HL-60 (cell line): ENCODE measurements at regions not wholly inside any gene's neighbourhood (a gene's known extent, or its start where the extent isn't known, plus 50 kb on each side); places are given as distances from the start of the nearest gene placed in this dataset.

Experiments
- DNase-seq, 2 experiments: peaks; one replicate each; pipeline ENCODE4 v3.0.0-alpha.2; 2010 to 2020; ENCODE audit warnings: low read depth in 1 of 2, low spot score in 1 of 2
- H3K27ac ChIP-seq: fragments of 250-450 bp; sonication (Bioruptor Pico); replicated peaks from 2 replicates; pipeline ENCODE4 v1.5.1; 2020; ENCODE audit warnings: mild to moderate bottlenecking, moderate library complexity
- H3K27me3 ChIP-seq: fragments of 250-450 bp; sonication (Bioruptor Pico); 2 replicates; pipeline ENCODE4 v1.5.1; 2021; ENCODE audit warnings: mild to moderate bottlenecking, moderate library complexity; ENCODE audit not compliant: insufficient read depth, poor library complexity, severe bottlenecking
- H3K4me3 ChIP-seq: replicated peaks from 2 replicates; pipeline ENCODE4 v1.5.1; 2011; ENCODE audit warnings: mild to moderate bottlenecking, control low read depth, low read length; ENCODE audit not compliant: insufficient read depth
- CTCF ChIP-seq: IDR thresholded peaks from one replicate; pipeline ENCODE4 v1.5.1; 2011; ENCODE audit warnings: low read length, control low read depth, inconsistent platforms; ENCODE audit not compliant: insufficient read depth
- GABPA ChIP-seq: IDR thresholded peaks from 2 replicates; pipeline ENCODE4 v1.6.1; 2012; ENCODE audit warnings: low read depth
- POLR2AphosphoS5 ChIP-seq: IDR thresholded peaks from 2 replicates; pipeline ENCODE4 v1.6.1; 2012; ENCODE audit warnings: low read depth
- SPI1 ChIP-seq: IDR thresholded peaks from 2 replicates; pipeline ENCODE4 v1.6.1; 2012; ENCODE audit warnings: low read depth, mild to moderate bottlenecking, borderline replicate concordance
- TF ChIP-seq, protein P1 (sequence below): IDR thresholded peaks from 2 replicates; pipeline ENCODE4 v1.6.1; 2012; ENCODE audit warnings: low read depth; ENCODE audit not compliant: insufficient replicate concordance

DNA sequence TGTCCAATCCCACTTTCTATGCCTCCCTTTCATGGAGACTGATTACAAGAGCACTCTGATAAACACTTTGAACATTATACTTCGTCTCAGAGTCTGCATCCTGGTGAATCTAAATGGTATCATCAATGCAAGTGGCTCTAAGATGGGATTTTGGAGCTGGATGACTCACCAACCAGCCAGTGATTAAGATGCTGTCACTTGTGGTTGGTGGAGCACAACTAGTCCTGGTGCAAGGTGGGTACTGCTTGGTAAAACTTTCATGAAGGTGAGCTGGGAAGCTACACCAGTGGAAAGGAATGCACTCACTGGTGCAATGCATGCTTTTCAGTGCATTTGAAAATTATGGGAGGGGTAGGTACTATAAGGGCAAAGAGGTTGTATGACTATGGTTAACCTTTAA, 137.7 kb upstream of the TRIB2 start:
- no peaks in the 10 kb centered on the region for H3K27me3 ChIP-seq
- TF ChIP-seq, protein P1, sequence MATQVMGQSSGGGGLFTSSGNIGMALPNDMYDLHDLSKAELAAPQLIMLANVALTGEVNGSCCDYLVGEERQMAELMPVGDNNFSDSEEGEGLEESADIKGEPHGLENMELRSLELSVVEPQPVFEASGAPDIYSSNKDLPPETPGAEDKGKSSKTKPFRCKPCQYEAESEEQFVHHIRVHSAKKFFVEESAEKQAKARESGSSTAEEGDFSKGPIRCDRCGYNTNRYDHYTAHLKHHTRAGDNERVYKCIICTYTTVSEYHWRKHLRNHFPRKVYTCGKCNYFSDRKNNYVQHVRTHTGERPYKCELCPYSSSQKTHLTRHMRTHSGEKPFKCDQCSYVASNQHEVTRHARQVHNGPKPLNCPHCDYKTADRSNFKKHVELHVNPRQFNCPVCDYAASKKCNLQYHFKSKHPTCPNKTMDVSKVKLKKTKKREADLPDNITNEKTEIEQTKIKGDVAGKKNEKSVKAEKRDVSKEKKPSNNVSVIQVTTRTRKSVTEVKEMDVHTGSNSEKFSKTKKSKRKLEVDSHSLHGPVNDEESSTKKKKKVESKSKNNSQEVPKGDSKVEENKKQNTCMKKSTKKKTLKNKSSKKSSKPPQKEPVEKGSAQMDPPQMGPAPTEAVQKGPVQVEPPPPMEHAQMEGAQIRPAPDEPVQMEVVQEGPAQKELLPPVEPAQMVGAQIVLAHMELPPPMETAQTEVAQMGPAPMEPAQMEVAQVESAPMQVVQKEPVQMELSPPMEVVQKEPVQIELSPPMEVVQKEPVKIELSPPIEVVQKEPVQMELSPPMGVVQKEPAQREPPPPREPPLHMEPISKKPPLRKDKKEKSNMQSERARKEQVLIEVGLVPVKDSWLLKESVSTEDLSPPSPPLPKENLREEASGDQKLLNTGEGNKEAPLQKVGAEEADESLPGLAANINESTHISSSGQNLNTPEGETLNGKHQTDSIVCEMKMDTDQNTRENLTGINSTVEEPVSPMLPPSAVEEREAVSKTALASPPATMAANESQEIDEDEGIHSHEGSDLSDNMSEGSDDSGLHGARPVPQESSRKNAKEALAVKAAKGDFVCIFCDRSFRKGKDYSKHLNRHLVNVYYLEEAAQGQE = no peak
- TF ChIP-seq POLR2AphosphoS5 (no peak), CTCF (no peak), GABPA (no peak)
- DNase-seq = no peak
- no peak overlapping the region for H3K27ac ChIP-seq
- H3K4me3 ChIP-seq = no peak overlapping the region

DNA sequence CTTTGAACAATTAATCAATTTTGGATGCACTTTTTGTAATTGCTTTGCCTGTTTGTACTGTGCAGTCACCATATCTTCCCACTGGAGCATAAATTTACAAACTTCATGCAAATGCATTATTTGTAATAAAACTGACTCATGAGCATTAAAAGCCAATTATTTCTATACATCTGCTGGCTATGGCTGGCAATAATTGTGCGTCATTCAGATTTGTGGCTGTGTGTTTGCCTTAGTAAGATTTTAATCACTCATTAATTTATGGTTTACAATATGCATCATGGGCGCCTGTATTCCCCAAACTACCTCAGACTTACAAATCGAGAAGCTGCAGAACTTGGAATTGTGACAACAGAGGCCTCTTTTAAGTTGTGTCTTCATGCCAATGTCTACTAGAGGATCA, 132.4 kb upstream of the TRIB2 start:
- no peak for DNase-seq
- TF ChIP-seq, protein P1 = no peak
- TF ChIP-seq CTCF (no peak), GABPA (no peak), SPI1 (no peak), POLR2AphosphoS5 (no peak)
- no peaks in the 10 kb centered on the region for H3K27me3 ChIP-seq
- H3K4me3 ChIP-seq = no peak overlapping the region
- H3K27ac ChIP-seq = no peak overlapping the region

DNA sequence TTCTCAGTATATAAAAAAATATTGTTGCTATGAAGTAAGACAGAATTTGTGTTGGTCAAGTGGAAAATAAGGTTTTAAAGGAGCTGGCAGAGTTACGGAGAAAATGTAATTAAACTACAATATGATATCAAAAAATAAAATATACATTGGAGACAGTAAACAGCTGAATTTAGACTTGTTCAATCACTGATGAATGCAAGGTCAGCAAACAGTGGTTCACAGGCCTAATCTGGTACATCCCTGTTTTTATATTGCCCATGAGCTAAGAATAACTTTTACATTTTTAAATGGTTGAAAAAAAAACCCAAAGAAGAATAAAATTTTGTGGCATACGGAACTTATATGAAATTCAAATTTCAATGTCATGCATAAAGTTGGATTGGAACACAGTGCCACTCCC, 131.0 kb upstream of the TRIB2 start:
- no peak for TF ChIP-seq GABPA
- TF ChIP-seq CTCF = no peak
- TF ChIP-seq POLR2AphosphoS5 = no peak
- TF ChIP-seq SPI1 = no peak
- no peak overlapping the region for H3K27ac ChIP-seq
- no peaks in the 10 kb centered on the region for H3K27me3 ChIP-seq
- no peak for DNase-seq
- H3K4me3 ChIP-seq = no peak overlapping the region

DNA sequence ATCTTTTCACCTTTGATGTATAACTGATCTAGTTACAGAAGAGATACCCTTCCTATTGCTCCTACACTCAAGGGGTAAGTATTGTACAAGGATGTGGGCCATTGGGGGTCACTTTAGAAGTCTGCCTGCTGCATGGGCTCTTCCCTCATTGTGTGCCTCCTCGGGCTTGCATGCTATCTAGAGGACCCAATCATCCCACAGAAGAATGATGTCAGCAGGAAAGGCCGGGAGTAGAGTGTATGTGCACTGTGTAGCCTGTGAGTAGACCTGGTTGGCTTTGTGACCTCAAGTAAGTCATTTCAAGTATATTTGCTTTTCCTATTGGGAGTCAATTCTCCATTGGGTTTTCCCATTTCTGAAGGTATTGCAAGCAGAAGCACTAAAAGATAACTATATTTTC, 129.5 kb upstream of the TRIB2 start:
- no peak overlapping the region for H3K4me3 ChIP-seq
- H3K27ac ChIP-seq = no peak overlapping the region
- no peaks in the 10 kb centered on the region for H3K27me3 ChIP-seq
- no peak for TF ChIP-seq POLR2AphosphoS5
- TF ChIP-seq, protein P1 = no peak
- TF ChIP-seq SPI1 = no peak
- no peak for TF ChIP-seq CTCF
- no peak for TF ChIP-seq GABPA
- DNase-seq = no peak
